ENCODE measurements at regions not wholly inside any gene's neighbourhood (a gene's known extent, or its start where the extent isn't known, plus 50 kb on each side); places are given as distances from the start of the nearest gene placed in this dataset.

GRCh38 chr10:33022691-33023090, 64.7 kb upstream of the ITGB1 start:
- no peak for DNase-seq (ENCODE audit: unreplicated experiment)
- H3K27ac Mint-ChIP-seq (ENCODE audit: low read depth, unreplicated experiment): no peak overlapping the region
- peaks cover 11% of the 10 kb centered on the region for H3K4me1 Mint-ChIP-seq (ENCODE audit: insufficient read depth, unreplicated experiment)
- BruUV-seq (replicated peaks): no TSS peak
- H3K9me3 Mint-ChIP-seq (ENCODE audit: unreplicated experiment): peaks cover 7% of the 10 kb centered on the region
- H3K36me3 Mint-ChIP-seq (ENCODE audit: insufficient read depth, unreplicated experiment): no peaks in the 10 kb centered on the region
- no peaks in the 10 kb centered on the region for H3K27me3 Mint-ChIP-seq (ENCODE audit: insufficient read depth, unreplicated experiment)
- CTCF ChIA-PET: interaction anchor here (0.5 to 0.9 kb wide), 3 partner anchors 14 to 440 kb away, joined by 3 read pairs; no protein-coding TSS in a partner anchor
- POLR2A ChIA-PET: interaction anchor here (1.0 to 1.3 kb wide), 2 partner anchors 10 to 12 kb away, joined by 3 to 5 read pairs; no protein-coding TSS in a partner anchor
- intact Hi-C loops (cut with micrococcal nuclease): no loop called here
- TF ChIP-seq CTCF (IDR thresholded peaks at IDR 0.05; ENCODE audit: unreplicated experiment): no peak
- no peak overlapping the region for H3K4me3 Mint-ChIP-seq (ENCODE audit: unreplicated experiment)

GRCh38 chr10:33022090-33022489, 64.1 kb upstream of the ITGB1 start:
- Mint-ChIP-seq H3K36me3 (ENCODE audit: insufficient read depth, unreplicated experiment) (no peaks in the 10 kb centered on the region), H3K27ac (ENCODE audit: low read depth, unreplicated experiment) (no peak overlapping the region), H3K4me3 (ENCODE audit: unreplicated experiment) (no peak overlapping the region), H3K27me3 (ENCODE audit: insufficient read depth, unreplicated experiment) (no peaks in the 10 kb centered on the region), H3K9me3 (ENCODE audit: unreplicated experiment) (peaks cover 7% of the 10 kb centered on the region), H3K4me1 (ENCODE audit: insufficient read depth, unreplicated experiment) (peaks cover 5% of the 10 kb centered on the region)
- intact Hi-C loops (cut with micrococcal nuclease): no loop called here
- TF ChIP-seq CTCF (IDR thresholded peaks at IDR 0.05; ENCODE audit: unreplicated experiment): no peak
- DNase-seq (ENCODE audit: unreplicated experiment): no peak
- CTCF ChIA-PET: interaction anchor here (0.9 kb wide), 1 partner anchor 13 kb away, joined by 3 read pairs; no protein-coding TSS in a partner anchor
- no TSS peak for BruUV-seq (replicated peaks)
- POLR2A ChIA-PET: interaction anchor here (0.6 to 1.0 kb wide), 2 partner anchors 11 to 81 kb away, joined by 3 read pairs; no protein-coding TSS in a partner anchor

- H3K9me3 Mint-ChIP-seq (ENCODE audit: unreplicated experiment): peaks cover 7% of the 10 kb centered on the region
Observed at GRCh38 chr10:33016988-33017387, 59.0 kb upstream of the ITGB1 start.

More at GRCh38 chr10:33016988-33017387, 59.0 kb upstream of the ITGB1 start:
- no peak for DNase-seq (ENCODE audit: unreplicated experiment)
- Mint-ChIP-seq H3K27ac (ENCODE audit: low read depth, unreplicated experiment) (no peak overlapping the region), H3K4me3 (ENCODE audit: unreplicated experiment) (no peak overlapping the region), H3K4me1 (ENCODE audit: insufficient read depth, unreplicated experiment) (no peaks in the 10 kb centered on the region), H3K27me3 (ENCODE audit: insufficient read depth, unreplicated experiment) (no peaks in the 10 kb centered on the region), H3K36me3 (ENCODE audit: insufficient read depth, unreplicated experiment) (no peaks in the 10 kb centered on the region)
- no peak for TF ChIP-seq CTCF (IDR thresholded peaks at IDR 0.05; ENCODE audit: unreplicated experiment)
- ChIA-PET CTCF (no interaction called here), POLR2A (no interaction called here)
- intact Hi-C loops (cut with micrococcal nuclease): no loop called here
- BruUV-seq (replicated peaks): no TSS peak

Measured in MCF 10A (cell line).